GM19239 (cell line): ENCODE measurements at regions not wholly inside any gene's neighbourhood (a gene's known extent, or its start where the extent isn't known, plus 50 kb on each side); places are given as distances from the start of the nearest gene placed in this dataset.

Source experiments
- DNase-seq: peaks from one replicate; pipeline ENCODE4 v3.0.0; 2011; ENCODE audit warnings: low spot score; ENCODE audit not compliant: insufficient read length
- FAIRE-seq: peaks from 2 replicates; lab custom pipeline; 2011; peaks lifted over from hg19 to GRCh38; lab: Jason Lieb, UNC

DNA sequence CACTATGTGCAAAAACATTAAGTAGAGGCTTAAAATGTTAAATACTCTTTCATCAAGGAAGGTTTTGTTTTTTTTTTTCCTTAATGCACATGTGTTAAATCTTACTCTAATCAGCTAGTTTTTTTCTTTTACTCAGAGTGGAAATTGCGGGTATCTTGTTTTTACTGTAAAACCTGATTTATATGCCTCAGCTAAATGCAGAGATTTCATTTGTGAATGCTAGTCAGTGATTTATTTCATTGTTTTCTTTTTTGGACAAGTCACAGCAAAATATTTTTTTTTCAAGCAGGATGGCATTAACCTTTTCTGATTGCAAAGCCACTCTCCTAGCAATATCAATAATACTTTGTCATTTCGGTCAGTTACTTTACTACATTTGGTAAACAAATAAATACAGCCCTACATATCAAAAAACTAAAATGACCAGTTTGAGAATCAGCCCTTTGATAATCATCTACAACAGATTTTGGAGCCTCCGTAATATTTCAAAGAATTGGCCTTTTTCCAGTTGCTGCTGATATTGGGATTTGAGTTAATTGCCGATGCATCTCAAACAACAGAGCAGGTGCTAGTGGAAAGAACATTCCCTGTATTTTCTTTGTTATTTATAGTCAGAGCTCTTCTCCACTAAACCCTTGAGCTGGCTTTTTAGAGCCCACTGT, 579.2 kb upstream of the ZNF608 start:
- DNase-seq (no peak), FAIRE-seq (no peak)

DNA sequence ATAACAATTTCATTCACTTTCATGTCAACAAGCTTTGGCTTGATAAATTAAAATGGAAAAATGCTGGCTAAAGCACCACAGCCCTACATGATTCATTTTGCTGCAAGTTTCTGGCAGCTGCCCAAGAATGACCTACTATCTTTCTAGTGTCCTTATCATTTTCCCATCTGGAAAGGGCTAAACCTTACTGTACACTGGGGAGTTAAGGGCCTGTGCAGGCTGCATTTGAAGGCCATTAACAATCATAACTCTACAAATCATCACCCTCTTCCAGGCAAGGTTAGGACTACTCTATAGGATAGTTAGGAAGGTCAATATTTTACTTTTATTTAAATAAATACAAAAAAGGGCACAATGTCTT, 579.7 kb upstream of the ZNF608 start:
- DNase-seq (no peak), FAIRE-seq (no peak)

DNA sequence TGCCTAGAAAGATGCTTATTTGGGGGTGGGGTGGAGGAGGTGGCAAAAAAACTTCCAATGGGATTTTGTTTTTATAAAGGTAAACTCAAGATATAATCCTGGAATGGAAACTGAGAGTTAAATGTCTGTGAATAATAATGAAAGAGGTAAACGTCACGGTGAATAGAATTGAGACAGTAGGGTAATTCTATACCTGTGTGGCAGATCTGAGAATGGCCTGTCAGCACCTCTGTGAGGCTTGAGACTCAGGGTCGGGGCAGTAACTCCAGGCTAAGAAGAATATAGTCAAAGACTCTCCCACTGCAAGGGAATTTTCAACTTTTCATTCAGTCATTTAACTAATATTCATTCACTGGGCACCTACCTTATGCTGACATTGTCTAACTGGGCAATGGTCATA, 581.2 kb upstream of the ZNF608 start:
- no peak for DNase-seq
- no peak for FAIRE-seq

DNA sequence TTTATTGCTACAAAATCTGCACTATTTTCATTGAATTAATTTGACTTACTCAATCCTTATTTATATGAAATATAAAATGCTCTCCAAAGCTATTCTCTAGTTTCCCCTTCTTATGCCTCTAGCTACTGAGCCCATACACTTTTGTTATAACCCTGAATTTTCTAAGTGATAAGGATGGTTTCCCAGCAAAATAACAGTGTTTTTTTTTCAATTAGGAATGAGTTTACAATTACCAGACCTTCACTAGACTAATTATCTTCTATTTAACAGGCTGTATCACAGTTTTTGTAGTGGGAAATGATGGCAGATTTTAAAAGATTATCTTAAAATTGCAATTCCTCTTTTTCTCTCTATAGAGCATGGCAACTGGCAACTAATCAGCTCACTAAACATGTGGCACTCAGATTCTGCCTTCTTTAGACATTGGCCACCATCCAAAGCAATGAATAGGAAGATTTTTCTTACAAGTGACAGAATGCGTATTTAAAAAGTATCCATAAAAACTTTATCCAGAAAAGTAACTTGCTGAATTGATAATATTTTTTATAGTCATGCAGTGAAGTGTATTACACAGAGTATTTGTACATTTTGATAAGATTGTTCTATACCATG, 585.7 kb upstream of the ZNF608 start:
- FAIRE-seq, result no peak

GRCh38 chr5:125333416-125333815, 587.0 kb upstream of the ZNF608 start:
- DNase-seq (no peak), FAIRE-seq (no peak)

More for the DNA sequence above, 585.7 kb upstream of the ZNF608 start:
- no peak for DNase-seq

GRCh38 chr5:125336401-125336800, 590.0 kb upstream of the ZNF608 start:
- FAIRE-seq, result no peak

GRCh38 chr5:125337294-125337693, 590.9 kb upstream of the ZNF608 start:
- FAIRE-seq, result no peak

More at GRCh38 chr5:125336401-125336800, 590.0 kb upstream of the ZNF608 start:
- no peak for DNase-seq

DNA sequence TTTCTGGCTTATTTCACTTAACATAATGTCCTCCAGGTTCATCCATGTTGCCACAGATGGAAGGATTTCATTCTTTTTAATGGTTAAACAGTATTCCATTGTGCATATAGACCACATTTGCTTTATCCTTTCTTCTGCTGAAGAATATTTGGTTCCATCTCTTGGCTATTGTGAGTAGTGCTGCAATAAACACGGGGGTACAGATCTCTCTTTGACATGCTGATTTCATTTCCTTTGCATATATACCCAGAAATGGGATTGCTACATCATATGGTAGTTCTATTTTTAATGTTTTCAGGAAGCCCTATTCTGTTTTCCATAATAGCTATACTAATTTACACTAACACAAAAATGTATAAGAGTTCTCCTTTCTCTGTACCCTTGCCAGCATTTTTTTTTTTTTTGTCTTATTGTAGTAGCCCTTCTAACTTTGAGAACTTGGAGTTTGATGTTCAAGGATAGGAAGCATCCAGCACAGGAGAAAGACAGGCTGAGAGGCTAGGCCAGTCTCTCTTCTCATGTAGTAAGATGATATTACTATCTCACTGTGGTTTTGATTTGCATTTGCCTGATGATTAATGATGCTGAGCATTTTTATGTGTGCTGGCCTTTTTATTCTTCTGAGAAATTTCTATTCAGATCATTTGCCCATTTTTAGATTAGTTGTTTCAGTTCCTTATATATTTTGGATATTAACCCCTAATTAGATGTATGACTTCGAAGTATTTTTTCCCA, 592.2 kb upstream of the ZNF608 start:
- DNase-seq (no peak), FAIRE-seq (no peak)

More at GRCh38 chr5:125337294-125337693, 590.9 kb upstream of the ZNF608 start:
- no peak for DNase-seq

DNA sequence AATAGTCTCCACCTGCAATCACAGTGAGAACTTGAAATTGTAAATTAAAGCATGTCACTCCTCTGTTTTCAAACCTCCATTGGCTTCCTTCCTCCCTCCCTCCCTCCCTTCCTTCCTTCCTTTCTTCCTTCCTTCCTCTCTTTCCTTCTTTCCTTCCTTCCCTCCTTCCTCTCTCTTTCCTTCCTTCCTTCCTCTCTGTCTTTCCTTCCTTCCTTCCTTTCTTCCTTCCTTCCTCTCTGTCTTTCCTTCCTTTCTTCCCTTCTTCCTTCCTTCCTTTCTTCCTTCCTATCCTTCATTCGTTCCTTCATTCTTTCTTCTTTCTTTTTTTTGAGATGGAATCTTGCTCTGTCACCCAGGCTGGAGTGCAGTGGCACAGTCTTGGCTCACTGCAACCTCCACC, 595.0 kb upstream of the ZNF608 start:
- no peak for FAIRE-seq

DNA sequence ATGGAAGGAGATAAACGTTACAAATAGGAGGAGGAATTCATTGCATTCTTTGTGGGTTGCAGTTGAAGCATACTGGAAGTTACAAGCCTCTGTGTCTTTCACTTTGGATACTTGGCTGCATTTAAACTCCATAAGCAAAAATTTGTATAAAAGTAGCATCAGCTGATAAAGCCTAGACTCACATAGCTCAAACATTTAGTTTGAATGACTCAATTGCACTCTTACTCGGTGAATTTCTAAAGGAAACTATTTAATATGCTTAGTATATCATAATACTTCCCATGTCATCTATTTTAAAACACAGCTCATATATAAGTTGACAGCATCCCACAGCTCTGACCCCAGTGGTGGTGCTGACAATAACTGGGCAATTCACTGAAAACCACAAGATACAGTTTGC, 596.6 kb upstream of the ZNF608 start:
- FAIRE-seq, result no peak
- DNase-seq, result no peak

More for the DNA sequence above, 595.0 kb upstream of the ZNF608 start:
- no peak for DNase-seq

DNA sequence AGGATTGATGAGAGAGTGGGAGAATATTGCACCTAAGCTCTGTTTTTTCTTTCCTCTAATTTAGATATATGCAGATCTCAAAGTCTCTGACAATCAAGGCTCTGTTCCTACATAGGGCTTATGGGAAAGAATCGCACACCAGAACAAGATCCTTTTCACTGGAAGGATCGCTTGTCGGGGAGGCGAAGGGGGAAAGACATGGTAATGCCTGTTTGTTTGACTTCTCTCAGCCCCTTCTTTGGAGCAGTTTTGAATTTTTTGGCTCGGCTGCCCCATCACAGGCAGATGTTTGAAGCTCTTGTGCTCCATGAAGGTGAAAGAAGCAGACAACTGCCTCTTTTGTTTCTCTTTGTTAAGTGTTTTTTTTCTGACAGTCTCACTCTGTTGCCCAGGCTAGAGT, 599.9 kb upstream of the ZNF608 start:
- FAIRE-seq, result no peak

DNA sequence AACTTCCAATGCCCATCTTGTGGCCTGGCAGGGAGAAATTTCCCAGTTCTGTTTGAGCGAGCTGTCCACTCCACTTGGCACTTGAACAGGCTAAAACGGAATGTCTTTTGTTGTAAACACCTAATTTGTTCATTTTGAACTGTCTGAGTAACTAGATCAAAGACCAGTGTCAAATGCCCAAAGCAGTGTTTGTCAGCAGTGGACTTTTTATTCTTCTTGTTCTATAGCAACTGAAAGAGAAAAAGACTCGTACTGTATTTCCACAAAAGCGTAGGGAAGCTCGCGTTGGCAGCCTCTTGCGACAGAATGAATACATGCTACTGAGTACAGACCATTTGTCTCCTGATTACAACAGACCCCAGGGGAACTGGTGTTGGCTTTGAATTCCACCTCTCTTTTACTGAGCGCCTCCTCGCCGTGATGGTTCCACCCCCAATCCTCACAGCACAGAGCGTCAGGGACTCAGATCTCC, 601.8 kb upstream of the ZNF608 start:
- no peak for DNase-seq
- no peak for FAIRE-seq

More for the DNA sequence above, 599.9 kb upstream of the ZNF608 start:
- no peak for DNase-seq

DNA sequence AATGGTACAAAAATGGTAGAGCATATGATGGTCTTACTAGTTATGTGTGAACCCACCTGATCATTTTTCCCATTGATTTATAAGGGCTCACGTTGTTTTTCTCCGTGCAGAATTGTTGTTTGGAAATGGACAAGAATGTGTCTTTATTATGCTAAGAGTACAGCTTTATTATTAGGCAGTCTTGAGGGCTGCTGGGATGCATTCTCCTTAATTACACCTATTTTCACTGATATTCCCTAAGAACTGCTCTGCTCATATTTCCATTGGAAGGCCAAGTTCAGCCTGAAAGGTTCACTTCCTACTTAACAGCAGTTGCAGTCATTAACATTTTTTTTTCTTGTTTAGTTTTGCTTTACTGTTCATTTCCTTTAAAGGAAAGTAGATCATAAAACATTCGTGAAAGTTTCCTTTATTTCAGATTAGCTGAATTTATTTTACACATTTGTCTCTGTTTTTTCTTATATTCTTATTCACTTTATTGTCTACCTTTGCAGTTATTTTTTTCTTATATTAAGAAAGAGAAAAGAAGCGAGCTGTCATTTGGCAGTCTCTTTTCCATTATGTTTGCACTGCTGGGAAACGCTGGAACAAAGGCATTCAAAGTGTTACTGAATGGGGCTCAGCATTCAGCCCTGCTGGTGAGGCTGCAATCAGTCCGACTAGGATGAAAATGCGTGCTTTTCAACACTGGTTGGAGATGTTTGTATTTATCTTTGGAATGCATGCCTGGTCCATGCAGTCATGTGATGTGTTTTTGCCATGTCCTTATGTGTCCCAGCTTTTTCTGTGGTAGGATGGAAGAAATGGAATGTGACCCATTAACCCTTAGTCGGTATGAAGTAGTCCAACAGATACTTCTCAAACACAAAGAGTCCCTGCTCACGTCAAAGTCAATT, 602.7 kb upstream of the ZNF608 start:
- DNase-seq (no peak), FAIRE-seq (no peak)

- DNase-seq (no peak), FAIRE-seq (no peak)
Observed at GRCh38 chr5:125357660-125358059, 611.2 kb upstream of the ZNF608 start.

- FAIRE-seq (no peak), DNase-seq (no peak)
Observed at GRCh38 chr5:125365747-125366146, 619.3 kb upstream of the ZNF608 start.

DNA sequence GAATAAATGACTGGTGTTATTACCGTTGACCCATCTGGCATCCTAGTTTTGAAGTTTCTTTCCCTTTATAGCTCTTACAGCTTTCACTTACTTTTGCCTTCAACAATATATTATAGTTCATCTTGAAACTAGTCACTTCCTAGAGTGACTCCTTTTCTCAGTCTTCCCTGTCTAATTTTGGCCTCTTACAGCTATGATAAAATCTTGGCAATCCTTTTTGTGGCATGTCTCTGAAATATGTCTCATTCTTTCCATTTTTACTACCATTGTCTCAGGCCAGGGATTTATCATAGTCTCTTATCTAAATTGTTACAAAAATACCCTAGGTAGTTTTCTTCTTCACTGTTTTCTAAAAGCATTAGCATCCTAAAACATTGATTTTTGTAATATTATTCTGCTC, 621.3 kb upstream of the ZNF608 start:
- DNase-seq (no peak), FAIRE-seq (no peak)

GRCh38 chr5:125370461-125371205, 624.2 kb upstream of the ZNF608 start:
- DNase-seq (no peak), FAIRE-seq (no peak)

DNA sequence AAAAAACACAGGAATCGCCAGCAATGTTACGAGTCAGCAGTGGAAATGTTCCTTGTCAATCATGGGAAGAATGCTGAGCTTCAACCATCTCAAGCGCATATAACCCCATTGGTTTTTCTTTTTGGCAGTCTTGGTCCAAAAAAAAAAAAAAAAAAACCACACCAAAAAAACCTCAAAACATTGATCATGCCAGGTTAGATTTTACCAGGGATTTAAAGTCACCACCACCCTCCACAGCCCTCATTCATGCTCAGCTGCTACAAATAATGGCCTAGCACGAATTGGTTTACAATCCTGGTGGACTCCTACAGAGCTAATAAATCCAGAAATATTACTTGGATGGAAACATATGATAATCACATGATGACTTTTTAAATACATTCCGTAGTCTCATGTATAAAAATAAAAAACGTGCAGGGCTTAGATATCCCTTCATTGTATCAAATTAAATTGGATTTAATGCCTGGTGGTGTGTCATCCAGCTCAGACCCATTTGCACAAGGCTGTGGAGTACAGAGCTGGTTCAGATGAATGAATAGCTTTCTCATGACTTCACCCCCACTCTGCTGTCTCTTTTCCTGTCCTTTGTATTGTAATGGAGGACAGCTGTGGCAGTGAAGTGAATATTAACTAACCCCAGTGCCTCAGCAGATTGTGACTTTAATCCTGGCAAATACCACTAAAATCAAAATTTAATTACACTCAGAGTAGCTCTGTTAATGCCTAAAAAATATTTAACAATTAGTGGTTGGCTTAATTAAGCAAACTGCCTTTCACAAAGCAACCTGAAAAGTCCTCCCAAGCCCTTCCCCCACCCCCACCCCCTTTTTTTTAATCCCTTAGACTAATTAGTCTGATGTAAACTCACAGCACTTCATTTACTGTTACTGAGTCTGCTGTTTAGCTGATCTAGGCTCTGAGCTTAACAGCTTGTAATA, 626.5 kb upstream of the ZNF608 start:
- FAIRE-seq (no peak), DNase-seq (no peak)

- FAIRE-seq, result no peak
Observed at GRCh38 chr5:125375143-125375542, 628.7 kb upstream of the ZNF608 start.

More at GRCh38 chr5:125375143-125375542, 628.7 kb upstream of the ZNF608 start:
- no peak for DNase-seq
